Choroid plexus epithelial cell (primary cell): ENCODE measurements at regions not wholly inside any gene's neighbourhood (a gene's known extent, or its start where the extent isn't known, plus 50 kb on each side); places are given as distances from the start of the nearest gene placed in this dataset.

Experiments used
- DNase-seq: peaks from one replicate; pipeline ENCODE4 v3.0.0-alpha.2; 2010; ENCODE audit warnings: low read depth
- H3K4me3 ChIP-seq: 2 replicates; pipeline ENCODE4 v1.5.1; 2011; ENCODE audit warnings: low read depth, mild to moderate bottlenecking, control low read depth, low read length, moderate library complexity
- CTCF ChIP-seq: conservative IDR thresholded peaks from 2 replicates; pipeline ENCODE4 v1.5.1; 2011; ENCODE audit warnings: low read depth, mild to moderate bottlenecking, control low read depth, inconsistent platforms, low read length, moderate library complexity

DNA sequence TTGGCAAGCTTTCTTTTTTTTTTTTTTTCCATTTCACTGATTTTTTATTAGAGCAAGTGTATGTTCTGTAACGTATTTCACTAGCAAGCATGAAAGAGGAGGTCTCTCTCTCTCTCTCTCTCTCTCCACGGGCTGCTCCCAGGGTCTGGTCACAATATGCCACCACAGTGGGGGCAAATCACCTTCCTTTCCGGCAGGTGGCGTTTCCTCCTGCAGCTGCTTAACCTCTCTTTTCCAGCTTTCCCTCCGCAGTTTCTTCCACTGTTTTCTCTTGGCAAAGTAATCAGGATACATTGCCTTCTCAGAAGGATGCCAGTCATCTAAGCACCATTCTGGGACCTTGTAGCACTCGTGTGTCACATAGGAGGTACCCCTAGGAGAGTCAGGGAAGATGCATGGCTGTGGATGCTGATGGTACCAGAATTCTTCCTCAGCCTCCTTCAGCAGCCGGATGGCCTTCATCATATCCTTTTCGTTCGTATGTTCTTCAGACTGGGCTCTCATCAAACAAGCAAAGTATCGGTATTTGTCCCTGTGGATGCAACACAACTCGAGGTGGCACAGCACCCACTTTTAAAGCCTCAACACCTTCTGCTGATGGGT is 197.3 kb upstream of the PODXL start:
- DNase-seq: peak; percentile 4
- no peak overlapping the region for H3K4me3 ChIP-seq
- peak; percentile 44 for TF ChIP-seq CTCF

- no peak for DNase-seq
- TF ChIP-seq CTCF: no peak
- H3K4me3 ChIP-seq: no peak overlapping the region
Measured at GRCh38 chr7:131747658-131748232, 191.3 kb upstream of the PODXL start.

GRCh38 chr7:131745390-131746248 is 189.2 kb upstream of the PODXL start:
- TF ChIP-seq CTCF: no peak
- no peak overlapping the region for H3K4me3 ChIP-seq
- DNase-seq: peak; percentile 61

DNA sequence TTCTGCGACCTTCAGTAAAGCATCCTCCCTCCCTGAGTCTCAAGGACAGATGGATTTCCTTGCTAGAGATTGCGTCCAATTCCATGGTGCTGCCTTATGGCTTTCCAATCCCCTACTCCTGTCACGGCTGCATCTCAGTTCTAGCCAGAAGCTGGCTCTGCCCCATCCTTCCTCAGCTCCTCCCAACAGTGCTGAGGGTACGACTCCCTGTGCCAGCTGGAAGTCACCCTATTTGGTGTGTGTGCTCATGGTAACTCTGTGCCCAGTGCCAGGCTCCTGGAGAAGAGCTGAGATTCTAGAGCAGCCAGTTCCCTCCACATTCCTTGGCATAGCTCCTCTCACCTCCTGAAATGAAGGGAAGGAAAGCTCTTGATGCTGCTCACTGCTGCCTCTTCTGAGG is 185.0 kb upstream of the PODXL start:
- DNase-seq: no peak
- no peak for TF ChIP-seq CTCF
- no peak overlapping the region for H3K4me3 ChIP-seq

DNA sequence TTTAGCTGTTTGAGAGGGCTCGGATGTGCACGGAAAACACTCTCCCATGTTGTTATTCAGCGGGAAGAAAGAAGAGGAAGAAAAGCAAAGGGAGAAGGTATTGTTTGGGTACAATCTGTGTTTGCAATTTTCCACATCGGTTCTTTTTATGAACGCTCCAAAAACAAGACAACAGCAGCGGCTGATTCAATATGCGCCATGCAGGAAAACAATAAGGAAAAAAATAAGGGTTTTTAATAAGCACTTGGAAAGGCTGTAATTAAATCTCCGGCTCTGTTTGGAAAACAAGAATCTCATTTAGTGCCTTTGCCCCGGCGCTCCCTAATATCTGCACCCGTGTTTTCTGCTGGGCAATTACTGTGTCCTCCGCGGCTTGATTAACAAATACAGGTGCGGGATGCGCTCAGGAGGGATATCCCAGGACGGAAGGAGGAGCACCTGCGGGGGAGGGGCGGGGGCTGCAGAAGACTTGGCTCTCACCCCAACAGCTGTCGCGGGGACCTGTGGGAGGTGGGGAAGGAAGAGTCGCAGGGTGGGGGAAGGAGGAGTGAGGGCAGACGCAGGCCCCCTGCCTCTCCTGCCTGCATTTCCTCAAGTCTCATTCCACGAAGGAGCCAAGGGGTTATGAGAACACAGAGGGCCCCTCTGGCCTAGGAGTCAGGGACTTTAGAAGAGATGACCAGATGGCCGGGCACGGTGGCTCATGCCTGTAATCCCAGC is 181.5 kb upstream of the PODXL start:
- TF ChIP-seq CTCF: no peak

GRCh38 chr7:131735101-131735500 is 178.7 kb upstream of the PODXL start:
- DNase-seq: peak; percentile 8
- TF ChIP-seq CTCF: no peak
- H3K4me3 ChIP-seq: no peak overlapping the region

More for the DNA sequence above, 181.5 kb upstream of the PODXL start:
- no peak for DNase-seq
- H3K4me3 ChIP-seq: no peak overlapping the region
